ENCODE measurements at regions not wholly inside any gene's neighbourhood (a gene's known extent, or its start where the extent isn't known, plus 50 kb on each side); places are given as distances from the start of the nearest gene placed in this dataset.

DNA sequence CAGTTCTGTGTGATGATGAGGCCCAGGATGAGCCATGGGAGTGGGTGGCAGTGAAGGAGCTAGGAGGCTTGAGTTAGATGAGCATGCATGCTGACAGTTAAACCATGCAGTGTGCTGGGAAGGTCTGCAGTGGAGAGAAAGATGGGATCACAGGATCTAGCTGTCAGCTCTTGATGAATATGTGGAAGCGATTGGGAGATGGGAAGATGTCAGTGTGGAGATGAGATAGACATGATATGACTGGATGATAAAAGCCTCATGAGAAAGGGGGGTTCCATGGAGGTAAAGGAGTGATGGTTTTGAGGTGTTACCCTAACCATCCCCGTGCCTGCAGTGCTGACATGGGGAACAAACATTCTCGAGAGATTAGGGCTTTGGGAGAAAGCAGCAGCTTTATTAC is 165.0 kb upstream of the CTBP2 start:
- H3K9me2 ChIP-seq (replicated peaks; ENCODE audit: low read depth, low read length), result no peaks in the 10 kb centered on the region
- H3K4me1 ChIP-seq (ENCODE audit: insufficient read depth, low read length, poor library complexity, severe bottlenecking), result no peaks in the 10 kb centered on the region
- H3F3A ChIP-seq (ENCODE audit: low read depth), result no peaks in the 10 kb centered on the region
- no peak overlapping the region for H3K4me3 ChIP-seq (ENCODE audit: low read length, poor library complexity, severe bottlenecking)
- H3K9ac ChIP-seq (ENCODE audit: low read depth, low read length, poor library complexity, severe bottlenecking), result no peak overlapping the region
- no peaks in the 10 kb centered on the region for H3K36me3 ChIP-seq (ENCODE audit: insufficient read depth, low read length)
- H3K27me3 ChIP-seq (ENCODE audit: insufficient read depth, low read length, poor library complexity, severe bottlenecking), result no peaks in the 10 kb centered on the region
- peaks cover 9% of the 10 kb centered on the region; the same call in 1 of the 2 replicates for H3K9me3 ChIP-seq (ENCODE audit: insufficient read depth, low read depth, low read length)
- no peaks in the 10 kb centered on the region for H4K20me1 ChIP-seq (ENCODE audit: insufficient read depth, low read length, poor library complexity, severe bottlenecking)
- TF ChIP-seq EZH2phosphoT487 (IDR thresholded peaks at IDR 0.05; ENCODE audit: borderline replicate concordance) (no peak), CTCF (conservative IDR thresholded peaks at IDR 0.05; ENCODE audit: low read length) (no peak)
- H3K79me2 ChIP-seq (ENCODE audit: insufficient read depth, low read length), result no peaks in the 10 kb centered on the region
- no peak overlapping the region for H2AFZ ChIP-seq (ENCODE audit: low read length)
- H3K4me2 ChIP-seq (ENCODE audit: low read depth, low read length, poor library complexity, severe bottlenecking), result no peak overlapping the region

DNA sequence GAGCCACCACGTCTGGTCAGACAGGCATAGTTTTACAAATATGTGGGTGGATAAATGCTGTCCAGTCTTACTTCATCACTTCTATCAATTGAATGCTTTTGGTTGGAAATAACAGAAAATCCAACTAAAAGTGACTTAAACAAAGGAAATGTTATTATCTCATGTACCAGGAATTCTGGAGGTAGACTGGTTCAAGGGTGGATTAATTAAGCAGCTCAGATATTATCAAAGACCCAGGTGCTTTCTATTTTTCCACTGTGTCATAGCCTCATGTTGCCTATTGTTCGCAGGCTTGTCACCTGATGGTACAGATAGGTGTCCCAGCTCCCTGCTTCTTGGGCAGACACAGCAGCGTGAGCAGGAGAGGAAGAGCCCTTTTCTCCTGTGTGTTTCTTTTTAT is 156.1 kb upstream of the CTBP2 start:
- Histone ChIP-seq H4K20me1 (ENCODE audit: insufficient read depth, low read length, poor library complexity, severe bottlenecking) (no peaks in the 10 kb centered on the region), H3K36me3 (ENCODE audit: insufficient read depth, low read length) (no peaks in the 10 kb centered on the region), H3K9ac (ENCODE audit: low read depth, low read length, poor library complexity, severe bottlenecking) (no peak overlapping the region), H2AFZ (ENCODE audit: low read length) (no peak overlapping the region), H3K9me2 (replicated peaks; ENCODE audit: low read depth, low read length) (no peaks in the 10 kb centered on the region), H3K4me3 (ENCODE audit: low read length, poor library complexity, severe bottlenecking) (no peak overlapping the region), H3F3A (ENCODE audit: low read depth) (no peaks in the 10 kb centered on the region), H3K4me1 (ENCODE audit: insufficient read depth, low read length, poor library complexity, severe bottlenecking) (no peaks in the 10 kb centered on the region), H3K27me3 (ENCODE audit: insufficient read depth, low read length, poor library complexity, severe bottlenecking) (no peaks in the 10 kb centered on the region), H3K9me3 (ENCODE audit: insufficient read depth, low read depth, low read length) (peaks cover 4% of the 10 kb centered on the region; the same call in 1 of the 2 replicates), H3K79me2 (ENCODE audit: insufficient read depth, low read length) (no peaks in the 10 kb centered on the region), H3K4me2 (ENCODE audit: low read depth, low read length, poor library complexity, severe bottlenecking) (no peak overlapping the region)
- TF ChIP-seq EZH2phosphoT487 (IDR thresholded peaks at IDR 0.05; ENCODE audit: borderline replicate concordance) (no peak), CTCF (conservative IDR thresholded peaks at IDR 0.05; ENCODE audit: low read length) (no peak)

GRCh38 chr10:125300937-125301336 is 140.6 kb upstream of the CTBP2 start:
- Histone ChIP-seq H3K79me2 (ENCODE audit: insufficient read depth, low read length) (no peaks in the 10 kb centered on the region), H3K4me2 (ENCODE audit: low read depth, low read length, poor library complexity, severe bottlenecking) (no peak overlapping the region), H3K27me3 (ENCODE audit: insufficient read depth, low read length, poor library complexity, severe bottlenecking) (no peaks in the 10 kb centered on the region), H3K9ac (ENCODE audit: low read depth, low read length, poor library complexity, severe bottlenecking) (no peak overlapping the region), H3K9me2 (replicated peaks; ENCODE audit: low read depth, low read length) (no peaks in the 10 kb centered on the region), H3K4me1 (ENCODE audit: insufficient read depth, low read length, poor library complexity, severe bottlenecking) (no peaks in the 10 kb centered on the region), H3K9me3 (ENCODE audit: insufficient read depth, low read depth, low read length) (0 out of 2 replicates have a peak, but pooled peaks cover 6% of the 10 kb centered on the region), H2AFZ (ENCODE audit: low read length) (no peak overlapping the region), H3K36me3 (ENCODE audit: insufficient read depth, low read length) (no peaks in the 10 kb centered on the region), H4K20me1 (ENCODE audit: insufficient read depth, low read length, poor library complexity, severe bottlenecking) (no peaks in the 10 kb centered on the region), H3K4me3 (ENCODE audit: low read length, poor library complexity, severe bottlenecking) (no peak overlapping the region), H3F3A (ENCODE audit: low read depth) (no peaks in the 10 kb centered on the region)
- no peak for TF ChIP-seq EZH2phosphoT487 (IDR thresholded peaks at IDR 0.05; ENCODE audit: borderline replicate concordance)
- no peak for TF ChIP-seq CTCF (conservative IDR thresholded peaks at IDR 0.05; ENCODE audit: low read length)
